SK-N-SH (cell line): ENCODE measurements at regions not wholly inside any gene's neighbourhood (a gene's known extent, or its start where the extent isn't known, plus 50 kb on each side); places are given as distances from the start of the nearest gene placed in this dataset.

Experiments used
- CTCF ChIA-PET: fragments of 300-600, 350-600 bp; formaldehyde crosslinking; extraction: SDS; loops from one replicate; lab custom pipeline; 2021; lab: Yijun Ruan, JAX
- POLR2A ChIA-PET: fragments of 350-600 bp; sonication (Branson Sonifier 250); formaldehyde crosslinking; extraction: SDS; loops from one replicate; lab custom pipeline; 2020; ENCODE audit warnings: antibody characterized with exemption, inconsistent platforms; lab: Yijun Ruan, JAX
- DNase-seq: peaks from one replicate; pipeline ENCODE4 v3.0.0; 2012
- H2AFZ ChIP-seq: fragments of 200-600 bp; sonication (generic); 2 replicates; pipeline ENCODE4 v1.8.1; 2016; ENCODE audit warnings: antibody characterized with exemption, mild to moderate bottlenecking, low read depth
- H3F3A ChIP-seq: fragments of 200-600 bp; sonication (generic); replicated peaks from 2 replicates; pipeline ENCODE3; 2016; ENCODE audit warnings: antibody characterized with exemption, mild to moderate bottlenecking; ENCODE audit not compliant: insufficient read depth
- H3K27ac ChIP-seq, 2 experiments: fragments of 200-500 bp in 1 of 2; fragments of 200-600 bp in 1 of 2; sonication (Bioruptor generic) in 1 of 2; sonication (generic), shearing (Covaris generic) in 1 of 2; 2 replicates each; pipeline versions ENCODE4 v1.5.1 to v1.6.1; 2014 to 2016; ENCODE audit warnings: low read depth in 2 of 2, inconsistent platforms in 1 of 2, low read length in 1 of 2, mild to moderate bottlenecking in 1 of 2, mixed read lengths in 1 of 2
- H3K27me3 ChIP-seq: fragments of 200-600 bp; sonication (generic), shearing (Covaris generic); 2 replicates; pipeline ENCODE4 v1.6.1; 2016; ENCODE audit warnings: mixed run types; ENCODE audit not compliant: insufficient read depth
- H3K36me3 ChIP-seq, 2 experiments: fragments of 200-500 bp in 1 of 2; fragments of 200-600 bp in 1 of 2; sonication (Bioruptor generic) in 1 of 2; sonication (generic) in 1 of 2; replicated peaks in 1 of 2; 2 replicates each; pipeline versions ENCODE3 to v1.5.1; 2014 to 2016; ENCODE audit warnings: low read length in 1 of 2, mild to moderate bottlenecking in 1 of 2; ENCODE audit not compliant: insufficient read depth in 2 of 2, control insufficient read depth in 1 of 2
- H3K4me1 ChIP-seq, 2 experiments: fragments of 200-500 bp in 1 of 2; fragments of 200-600 bp in 1 of 2; sonication (Bioruptor generic) in 1 of 2; sonication (generic), shearing (Covaris generic) in 1 of 2; 2 replicates each; pipeline versions ENCODE4 v1.5.1 to v1.6.1; 2014 to 2016; ENCODE audit warnings: low read depth in 1 of 2, low read length in 1 of 2, mixed run types in 1 of 2; ENCODE audit not compliant: insufficient read depth in 2 of 2, control insufficient read depth in 1 of 2
- H3K4me2 ChIP-seq: fragments of 200-600 bp; sonication (generic), shearing (Covaris generic); 2 replicates; pipeline ENCODE4 v1.6.1; 2017; ENCODE audit warnings: mixed run types
- H3K4me3 ChIP-seq, 2 experiments: fragments of 200-500 bp in 1 of 2; fragments of 200-600 bp in 1 of 2; sonication (Bioruptor generic) in 1 of 2; sonication (generic), shearing (Covaris generic) in 1 of 2; 2 replicates each; pipeline versions ENCODE4 v1.5.1 to v1.8.1; 2014 to 2016; ENCODE audit warnings: low read depth in 2 of 2, inconsistent platforms in 1 of 2, low read length in 1 of 2, mild to moderate bottlenecking in 1 of 2, mixed read lengths in 1 of 2, moderate library complexity in 1 of 2
- H3K79me2 ChIP-seq: fragments of 200-600 bp; sonication (generic); 2 replicates; pipeline ENCODE4 v1.8.1; 2017; ENCODE audit warnings: mild to moderate bottlenecking; ENCODE audit not compliant: insufficient read depth
- H3K9ac ChIP-seq: fragments of 200-600 bp; sonication (generic); 2 replicates; pipeline ENCODE4 v1.6.1; 2017; ENCODE audit warnings: mixed run types
- H3K9me2 ChIP-seq: fragments of 200-600 bp; sonication (generic); 2 replicates; pipeline ENCODE4 v1.6.1; 2017; ENCODE audit warnings: mixed run types
- H3K9me3 ChIP-seq: fragments of 200-600 bp; sonication (generic); 2 replicates; pipeline ENCODE4 v1.6.1; 2017; ENCODE audit warnings: mixed run types, mild to moderate bottlenecking, moderate library complexity
- H4K20me1 ChIP-seq: fragments of 200-600 bp; sonication (generic); 2 replicates; pipeline ENCODE4 v1.6.1; 2017; ENCODE audit warnings: mild to moderate bottlenecking, mixed run types; ENCODE audit not compliant: insufficient read depth
- CHD2 ChIP-seq: fragments of 150-350 bp; IDR thresholded peaks from 2 replicates; pipeline ENCODE4 v1.6.1; 2018; ENCODE audit warnings: low read length; ENCODE audit not compliant: partially characterized antibody
- EP300 ChIP-seq, 2 experiments: IDR thresholded peaks; 2 replicates each; pipeline versions ENCODE4 v1.4.0 to v1.6.1; 2012; ENCODE audit warnings: borderline replicate concordance in 1 of 2, low read depth in 1 of 2, low read length in 1 of 2
- FOSL2 ChIP-seq: IDR thresholded peaks from 2 replicates; pipeline ENCODE4 v1.4.0; 2012; ENCODE audit warnings: low read depth, mild to moderate bottlenecking, moderate library complexity, borderline replicate concordance
- JUND ChIP-seq: IDR thresholded peaks from 2 replicates; pipeline ENCODE4 v1.4.0; 2012
- POLR2AphosphoS5 ChIP-seq: IDR thresholded peaks from 2 replicates; pipeline ENCODE4 v1.6.1; 2012; ENCODE audit warnings: low read depth, low read length
- TCF12 ChIP-seq: IDR thresholded peaks from 2 replicates; pipeline ENCODE4 v1.4.0; 2012
- TEAD4 ChIP-seq: IDR thresholded peaks from 2 replicates; pipeline ENCODE4 v1.4.0; 2012; ENCODE audit warnings: mild to moderate bottlenecking, borderline replicate concordance; ENCODE audit not compliant: insufficient read depth
- YY1 ChIP-seq: IDR thresholded peaks from 2 replicates; pipeline ENCODE4 v1.4.0; 2012; ENCODE audit warnings: low read depth, mild to moderate bottlenecking
- WGBS: methylation state at CpG from one replicate; pipeline ENCODE4 v1.1.6; 2017; ENCODE audit warnings: low lambda C conversion rate; 5-methylcytosine and 5-hydroxymethylcytosine counted together
- TF ChIP-seq, protein P1 (sequence below): fragments of 150-350 bp; IDR thresholded peaks from 2 replicates; pipeline ENCODE4 v1.6.1; 2016; ENCODE audit warnings: mild to moderate bottlenecking, low read depth, low read length
- TF ChIP-seq, protein P2 (sequence below): fragments of 200-600 bp; sonication (generic); IDR thresholded peaks from 2 replicates; pipeline ENCODE4 v1.6.1; 2017; ENCODE audit warnings: antibody characterized with exemption, mild to moderate bottlenecking, moderate library complexity
- TF ChIP-seq, protein P3 (sequence below): IDR thresholded peaks from 2 replicates; pipeline ENCODE4 v1.4.0; 2012; ENCODE audit warnings: low read depth, borderline replicate concordance
- TF ChIP-seq, protein P4 (sequence below): fragments of 150-350 bp; IDR thresholded peaks from 2 replicates; pipeline ENCODE4 v1.6.1; 2017; ENCODE audit warnings: antibody characterized with exemption, low read length, low read depth, borderline replicate concordance
- TF ChIP-seq, protein P5 (sequence below): IDR thresholded peaks from 2 replicates; pipeline ENCODE4 v1.4.0; 2012; ENCODE audit warnings: low read depth, borderline replicate concordance

DNA sequence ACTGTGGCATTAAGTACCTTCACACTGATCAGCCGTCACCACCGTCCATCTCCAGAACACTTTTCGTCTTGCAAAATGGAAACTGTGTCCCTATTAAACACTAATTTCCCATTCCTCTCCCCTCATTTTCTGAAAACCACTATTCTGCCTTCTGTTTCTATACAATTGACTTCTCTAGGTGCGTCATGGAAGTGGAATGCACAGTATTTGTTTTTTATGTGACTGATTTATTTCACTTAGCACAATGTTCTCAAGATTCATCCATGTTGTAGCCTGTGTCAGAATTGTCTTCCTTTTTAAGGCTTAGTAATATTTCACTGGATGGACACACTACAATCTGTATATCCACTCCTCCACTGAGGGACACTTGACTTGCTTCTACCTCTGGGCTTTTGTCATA, 53.8 kb upstream of the PDE10A start:
- WGBS, result 70% methylated on average over 4 of the region's 4 CpGs
- Histone ChIP-seq H3K4me1 (peaks cover 0 to 2% of the 10 kb centered on the region in 2 experiments; a peak in 1 of 4 replicates), H3K79me2 (no peaks in the 10 kb centered on the region), H4K20me1 (no peaks in the 10 kb centered on the region), H3K36me3 (no peaks in the 10 kb centered on the region), H2AFZ (no peak overlapping the region), H3F3A (no peaks in the 10 kb centered on the region), H3K9ac (no peak overlapping the region), H3K27ac (no peak overlapping the region), H3K9me3 (no peaks in the 10 kb centered on the region), H3K9me2 (no peaks in the 10 kb centered on the region), H3K4me2 (no peak overlapping the region), H3K27me3 (no peaks in the 10 kb centered on the region), H3K4me3 (no peak overlapping the region)
- TF ChIP-seq TEAD4, result no peak
- TF ChIP-seq, protein P1, sequence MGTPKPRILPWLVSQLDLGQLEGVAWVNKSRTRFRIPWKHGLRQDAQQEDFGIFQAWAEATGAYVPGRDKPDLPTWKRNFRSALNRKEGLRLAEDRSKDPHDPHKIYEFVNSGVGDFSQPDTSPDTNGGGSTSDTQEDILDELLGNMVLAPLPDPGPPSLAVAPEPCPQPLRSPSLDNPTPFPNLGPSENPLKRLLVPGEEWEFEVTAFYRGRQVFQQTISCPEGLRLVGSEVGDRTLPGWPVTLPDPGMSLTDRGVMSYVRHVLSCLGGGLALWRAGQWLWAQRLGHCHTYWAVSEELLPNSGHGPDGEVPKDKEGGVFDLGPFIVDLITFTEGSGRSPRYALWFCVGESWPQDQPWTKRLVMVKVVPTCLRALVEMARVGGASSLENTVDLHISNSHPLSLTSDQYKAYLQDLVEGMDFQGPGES, result no peak
- no peak for TF ChIP-seq FOSL2
- TF ChIP-seq, protein P2, sequence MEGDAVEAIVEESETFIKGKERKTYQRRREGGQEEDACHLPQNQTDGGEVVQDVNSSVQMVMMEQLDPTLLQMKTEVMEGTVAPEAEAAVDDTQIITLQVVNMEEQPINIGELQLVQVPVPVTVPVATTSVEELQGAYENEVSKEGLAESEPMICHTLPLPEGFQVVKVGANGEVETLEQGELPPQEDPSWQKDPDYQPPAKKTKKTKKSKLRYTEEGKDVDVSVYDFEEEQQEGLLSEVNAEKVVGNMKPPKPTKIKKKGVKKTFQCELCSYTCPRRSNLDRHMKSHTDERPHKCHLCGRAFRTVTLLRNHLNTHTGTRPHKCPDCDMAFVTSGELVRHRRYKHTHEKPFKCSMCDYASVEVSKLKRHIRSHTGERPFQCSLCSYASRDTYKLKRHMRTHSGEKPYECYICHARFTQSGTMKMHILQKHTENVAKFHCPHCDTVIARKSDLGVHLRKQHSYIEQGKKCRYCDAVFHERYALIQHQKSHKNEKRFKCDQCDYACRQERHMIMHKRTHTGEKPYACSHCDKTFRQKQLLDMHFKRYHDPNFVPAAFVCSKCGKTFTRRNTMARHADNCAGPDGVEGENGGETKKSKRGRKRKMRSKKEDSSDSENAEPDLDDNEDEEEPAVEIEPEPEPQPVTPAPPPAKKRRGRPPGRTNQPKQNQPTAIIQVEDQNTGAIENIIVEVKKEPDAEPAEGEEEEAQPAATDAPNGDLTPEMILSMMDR, result no peak
- DNase-seq, result no peak
- POLR2A ChIA-PET, result interaction anchor here (0.5 kb wide), 1 partner anchor 42 kb away, joined by 3 read pairs; no protein-coding TSS in a partner anchor
- CTCF ChIA-PET, result no interaction called here

DNA sequence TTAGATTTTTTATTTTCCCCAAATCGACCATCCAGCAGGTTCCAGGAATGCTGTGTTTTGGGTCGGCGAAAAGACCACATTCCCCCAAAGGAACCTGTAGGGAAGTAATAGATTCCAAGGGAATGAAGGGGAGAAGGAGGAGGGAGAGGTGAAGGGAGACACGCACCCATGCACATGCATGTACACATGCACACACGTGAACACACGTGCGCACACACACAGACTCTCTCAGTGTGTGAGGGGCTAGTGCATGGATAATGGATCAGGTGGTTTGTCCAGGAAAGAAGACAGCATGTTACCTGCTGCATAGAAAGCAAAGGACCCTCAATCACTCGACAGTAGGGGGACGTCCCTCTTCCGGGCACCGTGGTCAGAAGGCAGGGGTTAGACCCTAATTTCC, 52.4 kb upstream of the PDE10A start:
- no peak overlapping the region for H3K4me2 ChIP-seq
- H3K4me3 ChIP-seq, result no peak overlapping the region
- 79% methylated on average over 9 of the region's 11 CpGs for whole genome bisulfite sequencing
- TF ChIP-seq CHD2 (no peak), EP300 (IDR thresholded peaks at IDR 0.05; ENCODE audit: borderline replicate concordance in 1 of 2, low read depth in 1 of 2, low read length in 1 of 2) (no peak), TCF12 (no peak), POLR2AphosphoS5 (no peak), YY1 (no peak), JUND (no peak)
- TF ChIP-seq, protein P3, sequence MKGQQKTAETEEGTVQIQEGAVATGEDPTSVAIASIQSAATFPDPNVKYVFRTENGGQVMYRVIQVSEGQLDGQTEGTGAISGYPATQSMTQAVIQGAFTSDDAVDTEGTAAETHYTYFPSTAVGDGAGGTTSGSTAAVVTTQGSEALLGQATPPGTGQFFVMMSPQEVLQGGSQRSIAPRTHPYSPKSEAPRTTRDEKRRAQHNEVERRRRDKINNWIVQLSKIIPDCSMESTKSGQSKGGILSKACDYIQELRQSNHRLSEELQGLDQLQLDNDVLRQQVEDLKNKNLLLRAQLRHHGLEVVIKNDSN, result no peak
- TF ChIP-seq, protein P1, result no peak
- TF ChIP-seq, protein P2, result no peak
- TF ChIP-seq, protein P4, sequence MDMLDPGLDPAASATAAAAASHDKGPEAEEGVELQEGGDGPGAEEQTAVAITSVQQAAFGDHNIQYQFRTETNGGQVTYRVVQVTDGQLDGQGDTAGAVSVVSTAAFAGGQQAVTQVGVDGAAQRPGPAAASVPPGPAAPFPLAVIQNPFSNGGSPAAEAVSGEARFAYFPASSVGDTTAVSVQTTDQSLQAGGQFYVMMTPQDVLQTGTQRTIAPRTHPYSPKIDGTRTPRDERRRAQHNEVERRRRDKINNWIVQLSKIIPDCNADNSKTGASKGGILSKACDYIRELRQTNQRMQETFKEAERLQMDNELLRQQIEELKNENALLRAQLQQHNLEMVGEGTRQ, result no peak
- TF ChIP-seq, protein P5, sequence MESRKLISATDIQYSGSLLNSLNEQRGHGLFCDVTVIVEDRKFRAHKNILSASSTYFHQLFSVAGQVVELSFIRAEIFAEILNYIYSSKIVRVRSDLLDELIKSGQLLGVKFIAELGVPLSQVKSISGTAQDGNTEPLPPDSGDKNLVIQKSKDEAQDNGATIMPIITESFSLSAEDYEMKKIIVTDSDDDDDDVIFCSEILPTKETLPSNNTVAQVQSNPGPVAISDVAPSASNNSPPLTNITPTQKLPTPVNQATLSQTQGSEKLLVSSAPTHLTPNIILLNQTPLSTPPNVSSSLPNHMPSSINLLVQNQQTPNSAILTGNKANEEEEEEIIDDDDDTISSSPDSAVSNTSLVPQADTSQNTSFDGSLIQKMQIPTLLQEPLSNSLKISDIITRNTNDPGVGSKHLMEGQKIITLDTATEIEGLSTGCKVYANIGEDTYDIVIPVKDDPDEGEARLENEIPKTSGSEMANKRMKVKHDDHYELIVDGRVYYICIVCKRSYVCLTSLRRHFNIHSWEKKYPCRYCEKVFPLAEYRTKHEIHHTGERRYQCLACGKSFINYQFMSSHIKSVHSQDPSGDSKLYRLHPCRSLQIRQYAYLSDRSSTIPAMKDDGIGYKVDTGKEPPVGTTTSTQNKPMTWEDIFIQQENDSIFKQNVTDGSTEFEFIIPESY, result no peak
- no peak overlapping the region for H3K27ac ChIP-seq
- H3K79me2 ChIP-seq, result no peaks in the 10 kb centered on the region
- ChIA-PET CTCF (interaction anchor here (1.1 kb wide), 1 partner anchor 14 kb away, joined by 4 read pairs; no protein-coding TSS in a partner anchor), POLR2A (no interaction called here)
- no peaks in the 10 kb centered on the region for H3K9me3 ChIP-seq
- no peak overlapping the region for H2AFZ ChIP-seq
- H3K9me2 ChIP-seq, result no peaks in the 10 kb centered on the region
- no peaks in the 10 kb centered on the region for H3F3A ChIP-seq
- no peaks in the 10 kb centered on the region for H3K4me1 ChIP-seq
- H3K36me3 ChIP-seq, result no peaks in the 10 kb centered on the region
- no peak for DNase-seq
- no peaks in the 10 kb centered on the region for H4K20me1 ChIP-seq
- H3K27me3 ChIP-seq, result no peaks in the 10 kb centered on the region
- no peak overlapping the region for H3K9ac ChIP-seq
